ENCODE measurements at regions not wholly inside any gene's neighbourhood (a gene's known extent, or its start where the extent isn't known, plus 50 kb on each side); places are given as distances from the start of the nearest gene placed in this dataset.

DNA sequence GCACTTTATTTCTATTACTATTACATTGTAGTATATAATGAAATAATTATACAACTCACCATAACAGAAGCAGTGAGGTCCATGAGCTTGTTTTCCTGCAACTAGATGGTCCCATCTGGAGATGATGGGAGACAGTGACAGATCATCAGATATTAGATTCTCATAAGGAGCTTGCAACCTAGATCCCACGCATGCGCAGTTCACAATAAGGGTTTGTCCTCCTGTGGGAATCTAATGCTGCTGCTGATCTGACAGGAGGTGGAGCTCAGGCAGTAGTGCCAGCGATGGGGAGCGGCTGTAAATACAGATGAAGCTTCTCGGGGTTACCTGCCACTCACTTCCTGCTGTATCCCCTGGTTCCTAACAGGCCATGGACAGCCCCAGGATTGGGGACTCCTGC, 139.5 kb upstream of the TCF21 start:
- ATAC-seq (ENCODE audit: low read depth): no peak

More for the DNA sequence above, 139.5 kb upstream of the TCF21 start:
- Histone ChIP-seq H2BK5ac (ENCODE audit: low read depth, low read length, poor library complexity, severe bottlenecking) (peak overlapping the region; percentile 17), H3K27me3 (ENCODE audit: control insufficient read depth, insufficient read depth, low read length) (no peaks in the 10 kb centered on the region), H4K20me1 (ENCODE audit: insufficient read depth, low read length) (no peaks in the 10 kb centered on the region), H4K91ac (ENCODE audit: insufficient read depth, low read depth, low read length) (no peak overlapping the region; the same call in 1 of the 2 replicates), H3K4me3 (ENCODE audit: insufficient read depth, low read depth, low read length) (no peak overlapping the region), H3K4me2 (ENCODE audit: low read depth, low read length) (no peak overlapping the region), H3K18ac (ENCODE audit: low read depth, low read length) (peak overlapping the region; percentile 16; the same call in 1 of the 2 replicates), H3K56ac (ENCODE audit: extremely low read depth, insufficient read depth, low read length) (no peak overlapping the region), H3K79me1 (ENCODE audit: low read depth in 1 of 2, low read length in 2 of 2) (no peaks in the 10 kb centered on the region), H3K27ac (ENCODE audit: insufficient read depth, low read length) (no peak overlapping the region), H3K23ac (ENCODE audit: low read depth, low read length) (no peak overlapping the region), H3K4ac (ENCODE audit: low read depth, low read length) (peak overlapping the region; percentile 32; the same call in 1 of the 2 replicates), H2BK15ac (ENCODE audit: low read depth, low read length) (peak overlapping the region; percentile 90; the same call in 2 of the 3 replicates), H3K14ac (replicated peaks; ENCODE audit: low read depth, low read length) (no peak overlapping the region), H2BK120ac (ENCODE audit: low read depth, low read length) (peak overlapping the region; percentile 23; the same call in 1 of the 2 replicates), H3K9me3 (ENCODE audit: control insufficient read depth, insufficient read depth, low read length) (no peaks in the 10 kb centered on the region), H2BK20ac (ENCODE audit: low read depth, low read length) (peak overlapping the region; percentile 44; the same call in 1 of the 2 replicates), H3K9me1 (ENCODE audit: insufficient read depth, low read length) (0 out of 2 replicates have a peak, but pooled peaks cover 2% of the 10 kb centered on the region), H3K9ac (ENCODE audit: low read depth, low read length) (no peak overlapping the region), H3K36me3 (ENCODE audit: control insufficient read depth, insufficient read depth, low read length) (no peaks in the 10 kb centered on the region), H3K4me1 (ENCODE audit: control insufficient read depth, insufficient read depth, low read length) (peaks cover 9% of the 10 kb centered on the region), H2AK5ac (ENCODE audit: low read depth, low read length) (0 out of 2 replicates have a peak overlapping the region, but pooled peaks have one; percentile 25), H2AK9ac (replicated peaks; ENCODE audit: low read depth, low read length, poor library complexity) (no peak overlapping the region), H2AFZ (replicated peaks; ENCODE audit: low read length, poor library complexity) (no peak overlapping the region), H4K5ac (ENCODE audit: low read depth, low read length) (peak overlapping the region; percentile 1; the same call in 1 of the 2 replicates), H4K8ac (ENCODE audit: low read depth in 2 of 2, low read length in 2 of 2) (0 out of 4 replicates have a peak overlapping the region, but pooled peaks of 1 of the 2 experiments have one; percentile 28)
- WGBS, 2 experiments (ENCODE audit: extremely low coverage in 2 of 2, insufficient read length in 1 of 2): no CpG with 5 or more reads among the region's 5 CpGs
- POLR2A ChIA-PET (ENCODE audit: unreplicated experiment): no interaction called here
- no peak for DNase-seq
- CTCF ChIA-PET: no interaction called here
- dilution Hi-C loops (cut with HindIII; ENCODE audit: low sequenced_read_pairs, unreplicated experiment): no loop called here
- TF ChIP-seq POLR2A (IDR thresholded peaks at IDR 0.05; ENCODE audit: low read depth, low read length) (no peak), CEBPB (IDR thresholded peaks at IDR 0.05; ENCODE audit: low read depth, low read length) (no peak), FOS (IDR thresholded peaks at IDR 0.05; ENCODE audit: low read depth, low read length) (no peak)
- TF ChIP-seq, protein P1, sequence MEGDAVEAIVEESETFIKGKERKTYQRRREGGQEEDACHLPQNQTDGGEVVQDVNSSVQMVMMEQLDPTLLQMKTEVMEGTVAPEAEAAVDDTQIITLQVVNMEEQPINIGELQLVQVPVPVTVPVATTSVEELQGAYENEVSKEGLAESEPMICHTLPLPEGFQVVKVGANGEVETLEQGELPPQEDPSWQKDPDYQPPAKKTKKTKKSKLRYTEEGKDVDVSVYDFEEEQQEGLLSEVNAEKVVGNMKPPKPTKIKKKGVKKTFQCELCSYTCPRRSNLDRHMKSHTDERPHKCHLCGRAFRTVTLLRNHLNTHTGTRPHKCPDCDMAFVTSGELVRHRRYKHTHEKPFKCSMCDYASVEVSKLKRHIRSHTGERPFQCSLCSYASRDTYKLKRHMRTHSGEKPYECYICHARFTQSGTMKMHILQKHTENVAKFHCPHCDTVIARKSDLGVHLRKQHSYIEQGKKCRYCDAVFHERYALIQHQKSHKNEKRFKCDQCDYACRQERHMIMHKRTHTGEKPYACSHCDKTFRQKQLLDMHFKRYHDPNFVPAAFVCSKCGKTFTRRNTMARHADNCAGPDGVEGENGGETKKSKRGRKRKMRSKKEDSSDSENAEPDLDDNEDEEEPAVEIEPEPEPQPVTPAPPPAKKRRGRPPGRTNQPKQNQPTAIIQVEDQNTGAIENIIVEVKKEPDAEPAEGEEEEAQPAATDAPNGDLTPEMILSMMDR (conservative IDR thresholded peaks at IDR 0.05; ENCODE audit: low read depth, low read length): no peak
- BruUV-seq (replicated peaks): no TSS peak
- intact Hi-C loops (cut with micrococcal nuclease): loop anchor here (10.0 kb wide), 1 partner anchor 85 kb away; no protein-coding TSS in a partner anchor
- in situ Hi-C loops (cut with MboI; ENCODE audit: low sequenced_read_pairs): no loop called here

All from IMR-90 (cell line).